GM18858 (cell line): ENCODE measurements at regions not wholly inside any gene's neighbourhood (a gene's known extent, or its start where the extent isn't known, plus 50 kb on each side); places are given as distances from the start of the nearest gene placed in this dataset.
A peak's percentile ranks its signal among the peaks of the same experiment; 100 is the strongest.
"Not testable (repeated sequence)": the region's sequence is repeated elsewhere in the genome, so short reads cannot be mapped to it uniquely, and the experiment has no call there.

Experiments used
- ATAC-seq: cut with Tn5 transposase; IDR thresholded peaks from one replicate; pipeline ENCODE4 v1.9.1; 2021; ENCODE audit not compliant: unreplicated experiment

DNA sequence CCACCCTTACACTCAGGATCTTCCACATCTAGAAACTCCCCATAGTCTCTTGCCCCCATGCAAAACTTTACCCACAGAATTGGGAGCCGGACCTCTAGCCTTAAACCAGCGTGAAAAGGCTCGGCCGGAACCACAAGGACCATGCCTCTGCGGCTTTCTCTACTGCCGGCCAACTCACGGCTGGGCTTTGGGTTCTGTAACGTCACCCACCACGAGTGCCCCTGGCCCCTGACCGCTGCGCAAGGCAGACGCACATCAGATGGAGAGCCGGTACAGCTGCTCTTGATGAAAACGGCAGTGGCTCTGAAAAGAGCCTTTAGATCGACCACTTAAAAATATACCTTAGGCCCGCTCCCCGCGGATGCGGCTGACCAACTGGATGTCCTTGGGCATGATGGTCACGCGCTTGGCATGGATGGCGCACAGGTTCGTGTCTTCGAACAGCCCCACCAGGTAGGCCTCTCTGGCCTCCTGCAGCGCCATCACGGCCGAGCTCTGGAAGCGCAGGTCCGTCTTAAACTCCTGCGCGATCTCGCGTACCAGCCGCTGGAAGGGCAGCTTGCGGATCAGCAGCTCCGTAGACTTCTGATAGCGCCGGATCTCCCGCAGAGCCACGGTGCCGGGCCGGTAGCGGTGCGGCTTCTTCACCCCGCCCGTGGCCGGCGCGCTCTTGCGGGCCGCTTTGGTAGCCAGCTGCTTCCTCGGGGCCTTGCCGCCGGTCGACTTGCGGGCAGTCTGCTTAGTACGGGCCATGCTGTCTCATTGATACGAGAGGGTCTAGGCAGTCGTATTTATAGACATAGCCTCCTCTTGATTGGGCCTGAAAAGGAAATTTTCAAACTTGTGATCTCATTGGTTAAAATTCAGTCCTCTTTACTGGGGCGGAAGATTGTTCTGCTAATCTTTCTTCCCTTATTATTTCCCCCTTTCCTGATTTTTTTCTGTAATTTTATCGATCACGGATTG lies 66.3 kb downstream of the FAM72C start:
- not testable (repeated sequence) for ATAC-seq

DNA sequence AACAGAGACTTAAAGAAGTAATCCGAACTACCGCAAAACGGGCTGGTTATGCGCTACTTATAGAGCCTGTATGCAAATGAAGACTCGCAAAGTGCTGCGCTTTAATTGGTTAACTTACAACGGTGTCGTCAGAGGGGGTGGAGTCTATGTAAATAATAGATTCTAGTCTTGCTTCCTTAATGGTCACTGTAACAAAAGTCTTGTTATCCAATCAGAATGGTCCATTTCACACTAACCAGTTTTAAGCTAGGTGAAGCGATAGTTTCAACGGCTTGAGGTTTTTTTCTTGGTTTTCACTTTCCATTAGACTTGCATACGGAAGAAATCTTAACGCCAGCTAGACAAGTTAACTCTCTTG lies 67.2 kb downstream of the FAM72C start:
- not testable (repeated sequence) for ATAC-seq

- not testable (repeated sequence) for ATAC-seq
These were observed 67.7 kb downstream of the FAM72C start for GRCh38 chr1:143903899-143904621.

DNA sequence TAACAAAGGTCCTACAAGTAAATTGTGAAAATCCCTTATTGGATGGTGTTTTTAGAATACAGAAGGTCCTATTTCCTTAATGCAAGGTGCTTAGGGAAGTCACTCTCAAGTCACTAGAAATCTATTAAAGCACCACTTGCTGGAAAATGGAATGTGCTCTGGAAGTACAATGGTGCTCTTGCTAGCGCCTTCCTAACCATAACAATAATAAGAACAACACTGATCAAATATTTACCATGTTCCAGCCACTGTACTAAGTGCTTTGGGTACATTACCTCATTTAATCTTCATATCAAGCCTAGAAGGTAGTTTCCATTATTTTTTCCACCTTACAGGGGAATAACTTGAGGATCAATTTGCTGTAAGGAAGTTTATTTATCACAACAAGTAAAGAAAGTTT lies 75.4 kb downstream of the FAM72C start:
- ATAC-seq: not testable (repeated sequence)

GRCh38 chr1:143884932-143885574 lies 86.7 kb downstream of the FAM72C start:
- peak; percentile 77 for ATAC-seq

GRCh38 chr1:143884532-143884931 lies 87.3 kb downstream of the FAM72C start:
- peak; percentile 68 for ATAC-seq

- ATAC-seq: not testable (repeated sequence)
These were observed 91.8 kb downstream of the FAM72C start for GRCh38 chr1:143879757-143880536.

DNA sequence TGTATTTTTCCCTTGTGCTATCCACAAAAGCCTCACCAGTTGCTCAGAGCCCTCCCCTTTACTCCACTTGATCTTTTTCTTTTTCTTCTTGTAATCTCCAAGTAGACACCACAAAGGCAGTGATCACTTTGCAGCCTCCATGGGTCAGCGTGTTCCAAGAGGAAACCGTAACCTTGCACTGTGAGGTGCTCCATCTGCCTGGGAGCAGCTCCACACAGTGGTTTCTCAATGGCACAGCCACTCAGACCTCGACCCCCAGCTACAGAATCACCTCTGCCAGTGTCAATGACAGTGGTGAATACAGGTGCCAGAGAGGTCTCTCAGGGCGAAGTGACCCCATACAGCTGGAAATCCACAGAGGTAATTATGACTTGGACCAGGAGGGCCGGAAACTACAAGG lies 95.8 kb downstream of the FAM72C start:
- ATAC-seq: not testable (repeated sequence)

DNA sequence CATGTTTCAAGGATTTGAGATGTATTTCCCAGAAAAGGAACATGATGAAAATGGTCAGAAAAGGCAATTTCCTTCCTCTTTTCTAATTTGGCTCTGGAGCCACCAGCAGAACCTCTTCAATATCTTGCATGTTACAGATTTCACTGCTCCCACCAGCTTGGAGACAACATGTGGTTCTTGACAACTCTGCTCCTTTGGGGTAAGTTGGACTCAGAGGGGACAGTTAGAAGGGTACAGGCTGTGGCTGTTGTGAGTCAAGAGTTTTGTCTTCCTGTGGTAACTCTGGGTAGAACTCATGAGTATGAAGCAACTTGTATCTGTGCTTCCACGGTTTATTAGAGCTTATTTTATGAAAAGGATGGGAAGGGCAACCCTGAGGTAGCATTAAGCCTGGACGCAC lies 97.2 kb downstream of the FAM72C start:
- ATAC-seq: not testable (repeated sequence)

GRCh38 chr1:143873650-143874049 lies 98.1 kb downstream of the FAM72C start:
- not testable (repeated sequence) for ATAC-seq

GRCh38 chr1:143870388-143870787 lies 101.4 kb downstream of the FAM72C start:
- ATAC-seq: not testable (repeated sequence)

- ATAC-seq: not testable (repeated sequence)
These were observed 104.1 kb downstream of the FAM72C start for GRCh38 chr1:143867590-143868220.

DNA sequence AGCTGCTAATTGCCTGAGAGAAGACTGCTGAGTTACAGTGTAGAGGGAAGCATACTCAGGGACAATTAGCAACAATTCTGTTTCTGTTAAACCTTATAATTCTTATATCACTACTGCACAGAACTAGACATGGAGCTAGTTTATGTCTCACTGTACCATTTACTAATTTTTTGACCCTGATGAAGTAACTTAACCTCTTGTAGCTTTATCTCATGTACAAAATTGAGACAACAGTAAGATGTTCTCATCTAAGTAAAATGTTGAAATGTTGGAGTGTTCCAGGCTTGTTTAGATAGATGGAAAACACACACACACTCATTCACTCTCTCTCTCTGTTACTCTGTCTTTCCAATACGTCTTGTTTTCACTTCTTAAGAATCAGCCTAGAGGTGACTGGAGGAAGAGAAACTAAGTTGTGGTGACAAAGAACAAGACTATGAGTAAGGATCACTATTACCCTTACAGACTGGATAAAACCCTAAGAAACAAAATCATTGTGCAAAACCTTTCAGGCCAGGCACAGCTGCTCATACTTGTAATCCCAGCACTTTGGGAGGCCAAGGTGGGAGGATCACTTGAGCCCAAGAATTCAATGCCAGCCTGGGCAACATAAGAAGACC lies 107.8 kb downstream of the FAM72C start:
- ATAC-seq: peak; percentile 69

GRCh38 chr1:143862722-143863121 lies 109.1 kb downstream of the FAM72C start:
- ATAC-seq: not testable (repeated sequence)

DNA sequence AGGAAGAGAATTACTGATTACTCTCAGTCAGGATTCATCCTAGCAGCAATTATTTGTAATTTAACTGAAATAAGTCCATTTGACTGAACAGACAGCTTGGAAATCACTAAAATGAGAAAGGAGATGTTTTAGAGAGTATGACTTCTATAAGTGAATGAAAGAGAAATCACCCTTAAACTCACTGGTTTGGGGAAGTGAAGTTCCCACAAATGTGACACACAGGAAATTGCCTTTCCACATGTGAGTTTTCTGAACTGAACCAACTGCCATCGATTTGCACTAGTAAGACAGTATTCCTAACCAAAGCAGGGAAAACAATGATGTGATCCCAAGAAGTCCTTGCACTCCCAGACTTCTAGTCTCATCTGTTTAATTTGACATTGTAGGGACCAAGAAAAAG lies 110.5 kb downstream of the FAM72C start:
- ATAC-seq: not testable (repeated sequence)

GRCh38 chr1:143855867-143856266 lies 115.9 kb downstream of the FAM72C start:
- not testable (repeated sequence) for ATAC-seq

DNA sequence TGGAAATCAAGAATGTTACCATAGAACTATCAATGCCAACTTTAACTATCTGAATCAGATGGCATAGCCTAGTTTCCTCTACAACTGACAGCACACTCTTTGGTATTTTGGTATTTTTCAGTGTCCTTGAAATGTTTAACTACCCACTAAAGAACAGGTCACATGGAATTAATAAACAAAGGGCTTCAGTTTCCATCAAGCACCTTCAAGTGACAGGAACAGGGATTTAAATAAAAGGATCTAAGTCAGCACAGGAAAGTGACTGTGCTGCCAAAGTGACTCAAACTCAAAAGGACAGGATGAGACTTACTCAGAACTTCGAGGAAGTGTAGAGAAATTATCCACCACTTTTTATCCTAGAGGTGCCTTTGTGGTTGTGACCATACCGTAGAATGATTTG lies 117.7 kb downstream of the FAM72C start:
- ATAC-seq: not testable (repeated sequence)

DNA sequence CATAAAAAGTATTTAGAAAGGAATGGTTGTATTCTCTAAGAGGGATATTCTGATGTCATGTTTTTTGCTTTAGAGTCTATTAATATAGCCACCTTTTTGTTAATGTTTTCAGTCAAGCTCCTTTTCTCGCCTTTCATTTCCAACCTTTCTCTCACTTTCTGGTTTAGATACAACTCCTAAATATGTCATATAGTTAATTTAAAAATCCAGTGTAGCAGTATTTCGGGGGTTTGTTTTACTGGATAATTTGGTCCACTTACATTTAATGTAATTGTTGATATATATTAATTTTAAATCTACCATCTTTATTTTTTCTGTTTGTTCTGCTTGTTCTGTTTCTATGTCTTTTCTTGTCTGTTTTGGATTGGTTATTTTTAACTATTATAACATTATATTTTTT lies 121.1 kb downstream of the FAM72C start:
- not testable (repeated sequence) for ATAC-seq

- not testable (repeated sequence) for ATAC-seq
These were observed 122.9 kb downstream of the FAM72C start for GRCh38 chr1:143848859-143849258.

DNA sequence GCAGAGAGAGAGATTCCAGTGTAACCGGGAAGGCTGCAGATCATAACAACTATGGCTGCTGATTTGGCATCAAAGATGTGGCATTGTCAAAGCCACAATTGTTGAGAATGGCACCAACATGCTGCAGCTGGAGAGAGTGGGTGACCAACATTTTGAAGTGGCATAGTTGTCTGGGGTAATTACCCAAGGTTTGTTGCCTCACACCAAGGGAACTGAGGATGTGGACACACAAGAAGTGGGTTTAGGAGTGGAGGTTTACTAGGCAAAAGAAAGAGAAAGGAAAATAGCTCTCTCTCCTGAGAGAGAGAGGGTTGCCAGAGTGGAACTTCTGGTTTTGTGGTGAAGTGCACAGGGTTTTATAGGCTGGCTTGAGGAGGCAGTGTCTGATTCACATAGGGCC lies 126.6 kb downstream of the FAM72C start:
- not testable (repeated sequence) for ATAC-seq
